HG03108 (cell line): ENCODE measurements at regions not wholly inside any gene's neighbourhood (a gene's known extent, or its start where the extent isn't known, plus 50 kb on each side); places are given as distances from the start of the nearest gene placed in this dataset.
"Not testable (repeated sequence)": the region's sequence is repeated elsewhere in the genome, so short reads cannot be mapped to it uniquely, and the experiment has no call there.

Experiments
- ATAC-seq: cut with Tn5 transposase; IDR thresholded peaks from one replicate; pipeline ENCODE4 v1.9.1; 2021; ENCODE audit warnings: moderate library complexity; ENCODE audit not compliant: unreplicated experiment

DNA sequence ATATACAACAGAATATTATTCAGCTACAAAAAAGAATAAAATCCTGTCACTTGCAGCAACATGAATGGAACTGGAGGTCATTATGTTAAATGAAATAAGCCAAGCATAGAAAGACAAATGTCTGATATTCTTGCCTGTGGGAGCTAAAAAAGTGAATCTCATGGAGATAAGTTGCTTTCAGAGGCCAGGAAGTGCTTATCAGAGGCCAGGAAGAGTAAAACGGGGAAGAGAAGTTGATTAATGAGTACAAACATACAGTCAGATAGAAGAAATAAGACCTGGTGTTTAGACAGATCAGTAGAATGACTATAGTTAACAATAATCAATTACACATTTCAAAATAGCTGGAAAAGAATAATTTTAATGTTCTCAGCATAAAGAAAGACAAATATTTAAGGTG lies 54.4 kb upstream of the CPHXL start:
- ATAC-seq = no peak

DNA sequence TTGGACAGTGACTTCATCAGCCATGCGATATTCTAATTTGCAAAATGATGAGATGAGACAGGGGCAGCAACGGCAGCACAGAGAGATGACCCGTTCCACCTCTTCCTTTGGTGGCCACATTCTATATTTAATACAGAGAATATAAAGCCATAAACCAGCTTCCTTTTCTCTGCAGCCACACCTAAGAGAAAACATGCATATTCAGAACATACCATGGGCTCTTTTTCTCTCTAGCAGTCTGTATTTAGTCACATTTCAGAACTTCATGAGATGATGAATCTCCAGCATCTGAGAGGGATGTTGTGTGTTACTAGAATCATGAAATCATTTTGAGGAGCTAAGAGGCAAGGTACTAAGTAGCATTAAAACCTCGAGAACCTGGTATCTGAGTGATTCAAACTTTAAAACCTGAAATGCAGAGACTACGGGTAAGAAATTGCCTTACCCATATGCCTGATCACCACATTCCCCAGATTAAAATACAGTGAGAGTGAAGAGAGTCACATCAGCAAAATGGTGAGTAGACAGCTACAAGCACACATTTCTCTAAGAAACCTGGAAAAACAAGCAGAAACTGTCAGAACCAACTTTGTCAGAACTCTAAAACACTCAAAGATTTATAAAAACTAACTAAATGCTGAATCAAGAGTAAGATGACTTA lies 55.5 kb upstream of the CPHXL start:
- ATAC-seq = no peak

DNA sequence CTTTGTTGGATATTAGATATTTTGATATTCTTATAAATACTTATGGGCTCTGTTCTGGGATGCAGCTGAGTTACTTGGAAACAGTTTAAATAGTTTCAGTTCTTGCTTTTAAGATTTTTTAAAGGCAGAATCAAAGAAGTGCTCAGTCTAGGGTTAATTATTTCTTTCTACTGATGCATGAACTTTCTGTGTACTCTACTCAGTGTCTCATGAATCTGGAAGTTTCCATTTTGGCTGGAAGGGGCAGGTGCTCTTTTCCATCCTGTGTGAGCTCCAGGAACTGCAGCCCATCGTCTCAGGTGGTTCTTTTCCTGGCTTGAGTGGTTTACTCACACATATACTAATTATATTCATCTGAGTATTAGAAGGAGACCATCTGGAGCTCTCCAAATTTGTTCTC lies 61.1 kb upstream of the CPHXL start:
- ATAC-seq = no peak

DNA sequence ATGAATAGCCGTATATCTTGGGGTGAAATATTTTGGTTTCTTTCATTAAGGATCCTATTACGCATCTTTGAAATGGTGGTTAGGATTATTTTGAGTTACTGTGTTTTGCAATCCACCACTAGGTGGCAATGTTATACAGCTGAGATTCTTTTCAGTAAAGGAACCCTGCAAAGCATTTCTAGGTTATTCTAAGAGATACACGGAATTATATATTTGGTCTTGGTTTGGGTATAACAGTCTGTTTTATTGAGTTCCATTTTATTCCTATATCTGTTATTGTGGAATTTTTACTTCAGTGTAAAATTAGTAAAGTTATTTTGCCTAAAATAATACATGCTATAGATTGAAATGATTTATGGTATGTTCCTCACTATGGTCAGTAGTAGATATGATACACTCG lies 62.9 kb upstream of the CPHXL start:
- peak; percentile 68 for ATAC-seq

DNA sequence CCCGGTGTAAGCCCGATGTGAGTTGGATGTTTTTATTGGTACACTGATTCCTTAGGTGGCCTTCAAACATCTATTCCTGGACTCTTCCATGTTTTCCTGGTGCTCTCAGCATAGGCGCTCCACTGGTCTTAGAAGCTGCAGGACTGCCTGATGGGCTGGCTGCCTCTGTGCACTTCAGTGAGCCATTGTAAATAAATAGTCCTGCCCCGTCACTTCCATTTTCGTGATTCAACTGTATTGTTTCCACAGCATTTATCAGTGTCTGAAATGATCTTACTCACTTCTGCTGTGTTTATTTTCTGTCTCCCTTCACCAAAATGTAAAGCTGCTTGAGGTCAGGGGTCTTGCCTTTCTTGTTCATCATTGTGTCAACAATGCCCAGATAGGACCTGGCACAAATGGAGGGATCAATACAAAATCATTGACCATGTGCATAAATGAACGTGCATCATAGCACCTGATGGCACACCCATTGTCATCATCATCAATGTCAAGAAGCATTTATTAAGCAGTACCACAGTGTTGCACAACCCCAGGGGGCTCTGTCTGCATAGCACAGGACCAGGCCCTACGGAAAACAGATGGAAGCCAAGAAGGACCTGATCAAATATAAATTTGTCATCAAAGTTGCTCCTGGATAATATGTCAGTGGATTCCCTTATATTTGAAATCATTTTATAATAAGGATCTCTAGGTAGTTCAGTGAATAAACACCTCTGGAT lies 66.6 kb upstream of the CPHXL start:
- no peak for ATAC-seq

DNA sequence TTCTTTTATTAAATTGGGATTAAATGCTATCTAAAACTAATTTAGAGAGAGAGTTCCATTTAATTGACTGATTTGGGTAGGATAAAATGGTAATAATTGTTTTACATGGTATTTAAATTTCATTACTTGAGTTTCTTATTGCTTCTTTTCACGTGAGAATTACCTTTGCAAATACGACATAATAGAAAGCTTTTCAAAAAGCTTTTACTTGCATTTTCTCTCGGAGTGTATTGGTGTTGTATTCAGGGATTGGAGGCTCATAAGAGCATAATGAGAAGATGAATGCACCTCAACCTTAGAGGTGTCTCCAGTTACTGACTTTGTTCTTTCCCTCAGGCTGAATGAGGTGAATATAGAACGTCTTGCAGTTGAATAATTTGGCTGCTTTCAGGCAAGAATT lies 67.4 kb upstream of the CPHXL start:
- no peak for ATAC-seq

DNA sequence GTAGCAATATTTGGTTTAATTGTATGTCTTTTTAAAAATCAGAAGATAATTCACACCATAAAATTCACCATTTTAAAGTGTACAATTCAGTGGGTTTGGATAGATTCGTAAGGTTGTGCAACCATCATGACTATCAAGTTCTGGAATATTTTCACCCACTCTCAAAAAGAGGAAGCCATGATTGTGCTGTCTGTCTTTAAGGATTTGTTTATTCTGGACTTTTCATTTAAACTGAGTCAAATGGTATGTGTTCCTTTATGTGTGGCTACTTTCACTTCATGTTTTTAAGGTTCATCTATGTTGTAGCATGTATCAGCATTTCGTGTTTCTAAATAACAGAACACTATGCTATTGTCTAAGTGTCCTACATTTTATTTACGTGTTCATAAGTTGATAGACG lies 68.1 kb upstream of the CPHXL start:
- ATAC-seq = no peak

DNA sequence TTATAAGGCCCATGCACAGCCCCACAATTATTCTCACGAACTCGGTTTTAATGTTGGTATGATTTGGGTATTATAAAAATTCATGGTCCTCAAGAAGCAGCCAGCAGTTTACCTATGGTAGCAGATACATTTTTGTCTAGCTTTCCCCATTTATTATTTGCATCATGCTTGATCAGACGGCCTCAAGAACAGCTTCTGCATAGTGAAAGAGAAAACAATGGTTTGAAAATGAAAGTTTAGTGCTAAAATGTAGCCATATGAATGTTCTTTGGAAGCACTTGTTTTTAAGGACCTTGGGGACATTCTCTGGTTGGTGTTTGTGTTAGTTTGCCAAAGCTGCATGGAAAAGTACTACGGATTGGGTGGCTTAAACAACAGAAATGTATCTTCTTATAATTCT lies 72.4 kb upstream of the CPHXL start:
- no peak for ATAC-seq

DNA sequence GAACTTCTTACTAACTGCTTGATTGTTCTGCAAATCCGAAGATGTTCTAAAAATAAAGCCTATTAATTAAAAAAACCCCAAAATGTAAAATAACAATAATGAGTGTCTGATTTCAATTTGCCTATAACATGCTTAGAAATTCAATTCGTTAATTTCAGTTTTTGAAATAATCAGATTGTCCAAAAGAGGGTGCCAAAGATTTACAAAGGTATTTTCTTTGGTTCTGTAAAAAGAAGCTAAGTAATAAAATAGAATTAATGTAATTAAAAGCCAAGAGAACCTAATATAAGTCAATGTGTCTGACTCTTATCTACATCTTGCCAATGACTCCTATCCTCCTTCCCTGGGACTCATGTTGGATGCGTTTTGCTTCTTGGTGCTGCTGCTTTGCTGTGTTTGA lies 75.0 kb upstream of the CPHXL start:
- ATAC-seq = no peak

DNA sequence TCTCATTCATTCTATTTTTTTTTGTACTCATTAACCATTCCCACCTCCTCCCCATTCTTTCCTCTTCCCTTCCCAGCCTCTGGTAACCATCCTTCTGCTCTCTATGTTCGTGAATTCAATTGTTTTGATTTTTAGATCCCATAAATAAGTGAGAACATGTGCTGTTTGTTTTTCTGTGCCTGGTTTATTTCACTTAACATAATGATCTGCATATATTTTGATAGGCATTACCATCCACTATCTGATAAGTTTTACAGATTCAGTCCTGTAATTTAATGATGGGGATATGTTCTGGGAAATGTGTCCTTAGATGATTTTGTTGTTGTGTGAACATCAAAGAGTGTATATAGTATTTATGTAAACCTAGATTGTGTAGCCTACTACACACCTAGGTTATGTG lies 77.5 kb upstream of the CPHXL start:
- no peak for ATAC-seq

DNA sequence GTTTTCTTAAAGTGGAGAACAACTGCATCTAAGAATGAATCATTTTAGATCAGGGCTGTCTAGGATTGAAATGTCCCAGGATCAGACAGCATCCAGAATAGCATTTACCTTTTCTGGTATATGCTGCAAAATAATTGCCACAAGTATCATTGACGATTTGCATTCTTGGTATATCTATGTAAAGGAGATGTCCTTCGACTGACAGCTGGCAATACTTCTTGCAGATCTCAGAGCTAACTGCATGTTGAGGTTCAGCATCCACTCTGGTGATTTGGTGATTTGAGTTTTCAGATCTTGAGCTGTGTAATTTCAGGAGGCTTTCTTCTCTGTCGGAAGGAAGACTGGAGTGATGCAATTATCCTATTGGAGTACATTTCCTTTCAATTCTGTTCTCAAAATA lies 78.1 kb upstream of the CPHXL start:
- ATAC-seq = no peak

DNA sequence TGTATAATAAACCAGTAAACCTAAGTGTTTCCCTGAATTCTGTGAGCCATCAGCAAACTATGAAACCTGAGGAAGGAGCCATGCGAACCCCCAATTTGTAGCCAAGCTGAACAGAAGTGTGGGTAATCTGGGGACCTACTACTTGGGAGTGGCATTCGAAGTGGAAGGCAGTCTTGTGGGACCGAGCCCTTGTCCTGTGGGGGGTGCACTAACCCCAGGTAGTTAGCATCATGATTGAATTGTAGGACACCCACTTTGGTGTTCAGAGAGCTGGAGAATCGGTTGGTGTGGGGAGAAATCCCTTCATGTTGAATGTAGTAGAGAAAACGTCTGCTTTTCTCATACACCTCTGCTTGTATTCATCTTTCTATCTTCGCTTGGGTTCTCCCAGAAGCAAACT lies 79.7 kb upstream of the CPHXL start:
- no peak for ATAC-seq

DNA sequence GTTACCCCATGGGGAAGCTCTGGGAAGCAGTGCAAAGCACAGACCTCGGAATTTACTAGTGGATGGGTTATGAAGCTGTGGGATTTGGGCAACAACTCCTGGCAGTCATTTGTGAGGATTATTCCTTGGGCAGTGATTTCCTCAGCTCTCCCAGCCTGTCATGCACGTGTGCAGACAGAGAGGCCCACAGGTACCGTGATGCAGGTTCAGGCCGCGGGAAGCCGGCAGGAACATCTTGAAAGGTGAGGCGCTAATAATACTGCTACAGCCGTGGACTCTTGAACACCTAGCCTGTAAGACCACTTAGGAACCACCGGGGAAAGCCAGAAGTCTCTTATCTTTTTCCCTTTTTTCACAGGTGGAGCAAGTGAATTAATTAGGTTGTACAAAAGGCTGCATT lies 80.2 kb upstream of the CPHXL start:
- no peak for ATAC-seq

DNA sequence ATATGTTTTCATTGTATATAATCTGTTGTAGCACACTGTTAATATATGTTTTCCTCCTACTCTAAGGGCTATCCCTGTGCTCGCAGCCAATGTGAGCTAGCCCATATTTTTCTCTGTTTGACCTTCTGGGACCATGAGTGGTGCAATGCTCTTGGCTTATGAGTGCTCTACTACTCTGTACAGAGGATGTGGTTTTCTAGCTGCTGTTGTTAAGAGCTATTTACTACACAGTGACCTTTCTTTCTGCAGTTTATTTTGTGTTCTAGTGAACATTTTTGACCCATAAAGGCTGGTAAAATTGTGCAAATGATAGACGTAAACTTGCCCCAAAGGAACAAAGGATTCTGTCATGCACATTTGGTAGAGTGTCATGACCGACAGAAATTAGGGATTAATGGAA lies 84.1 kb upstream of the CPHXL start:
- ATAC-seq = no peak

DNA sequence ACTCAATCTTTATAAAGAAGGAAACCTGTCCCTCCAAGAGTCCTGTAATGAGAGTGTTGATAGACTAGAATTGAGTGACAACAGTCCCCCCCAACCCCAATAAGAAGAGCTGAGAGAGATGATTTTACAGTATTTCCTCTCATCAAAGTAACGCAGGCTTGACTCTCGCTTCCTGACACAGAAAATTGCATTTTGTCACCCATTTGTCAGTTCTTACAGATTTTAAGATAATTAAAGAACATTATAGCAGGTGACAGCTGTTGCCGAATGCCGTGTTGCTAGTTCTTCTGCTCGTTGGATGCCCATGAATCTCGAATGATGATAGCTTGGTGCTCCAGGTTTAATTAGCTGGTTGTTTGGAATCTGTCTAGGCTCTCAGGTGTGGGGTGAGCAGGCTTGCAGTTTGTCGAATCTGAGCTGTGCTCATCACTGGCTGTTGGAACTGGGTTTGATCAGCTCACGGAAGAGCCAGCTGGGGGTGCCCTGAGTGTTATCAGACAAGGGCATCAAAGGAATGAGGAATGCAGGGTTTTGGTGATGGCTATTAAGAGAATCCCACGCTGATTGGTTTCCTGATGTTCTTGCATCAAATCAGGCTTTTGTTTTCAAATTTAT lies 84.8 kb upstream of the CPHXL start:
- no peak for ATAC-seq

DNA sequence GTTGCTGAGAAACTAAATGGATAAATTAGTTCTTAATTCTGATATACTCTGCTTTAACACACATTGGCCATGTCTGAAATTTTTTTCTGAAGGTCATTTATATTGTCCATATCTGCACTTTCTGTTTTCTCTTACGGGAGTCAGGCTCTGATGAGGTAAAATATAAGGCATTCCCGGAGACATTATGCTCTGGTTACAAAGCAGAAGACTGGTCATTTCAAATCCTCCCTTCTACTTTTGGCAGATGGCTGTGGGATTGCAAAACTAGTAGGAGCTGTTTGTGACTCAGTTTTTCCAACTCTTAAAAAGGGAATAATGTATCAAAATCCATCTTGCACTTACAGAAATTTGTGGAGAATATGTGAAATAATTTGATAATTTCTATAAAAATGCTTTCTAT lies 92.2 kb upstream of the CPHXL start:
- no peak for ATAC-seq

DNA sequence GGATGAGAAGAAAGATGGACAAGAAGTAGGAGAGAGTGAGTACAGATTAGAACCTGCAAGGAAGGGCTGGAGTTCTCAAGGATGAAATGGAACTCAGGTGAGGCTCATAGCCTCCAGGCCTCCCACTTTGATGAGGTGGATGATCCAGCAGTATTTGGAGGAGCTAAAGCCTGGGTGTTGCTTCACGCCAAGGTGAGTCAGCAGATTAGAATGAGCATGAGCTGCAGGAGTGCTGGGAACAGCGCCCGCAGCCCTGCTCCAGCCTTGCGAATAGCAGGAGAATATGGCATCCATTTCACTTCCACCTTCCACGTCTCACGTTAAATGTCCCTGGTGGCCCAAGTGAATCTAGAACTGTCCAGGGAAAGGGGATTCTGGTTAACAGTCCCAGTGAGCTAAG lies 94.4 kb upstream of the CPHXL start:
- ATAC-seq = no peak

DNA sequence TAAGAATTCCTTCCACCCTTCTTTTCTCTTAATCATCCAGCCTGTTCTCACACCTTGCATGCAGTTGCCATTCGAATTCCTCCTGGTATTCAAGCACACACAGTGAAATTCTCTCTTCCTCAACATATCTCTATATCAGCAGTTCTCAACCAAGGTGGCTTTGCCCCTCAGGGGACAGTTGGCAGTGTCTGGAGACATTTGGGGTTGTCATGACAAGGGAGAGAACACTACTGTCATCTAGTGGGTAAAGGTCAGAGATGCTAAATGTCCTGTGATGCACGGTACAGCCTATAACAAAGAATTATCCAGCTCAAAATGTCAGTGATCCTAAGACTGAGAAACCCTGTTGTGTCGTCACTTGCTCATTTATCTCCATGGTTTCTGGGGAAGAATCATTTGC lies 94.8 kb upstream of the CPHXL start:
- no peak for ATAC-seq

DNA sequence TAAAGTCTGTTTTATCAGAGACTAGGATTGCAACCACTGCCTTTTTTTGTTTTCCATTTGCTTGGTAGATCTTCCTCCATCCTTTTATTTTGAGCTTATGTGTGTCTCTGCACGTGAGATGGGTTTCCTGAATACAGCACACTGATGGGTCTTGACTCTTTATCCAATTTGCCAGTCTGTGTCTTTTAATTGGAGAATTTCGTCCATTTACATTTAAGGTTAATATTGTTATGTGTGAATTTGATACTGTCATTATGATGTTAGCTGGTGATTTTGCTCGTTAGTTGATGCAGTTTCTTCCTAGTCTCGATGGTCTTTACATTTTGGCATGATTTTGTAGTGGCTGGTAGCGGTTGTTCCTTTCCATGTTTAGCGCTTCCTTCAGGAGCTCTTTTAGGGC lies 99.5 kb upstream of the CPHXL start:
- not testable (repeated sequence) for ATAC-seq

DNA sequence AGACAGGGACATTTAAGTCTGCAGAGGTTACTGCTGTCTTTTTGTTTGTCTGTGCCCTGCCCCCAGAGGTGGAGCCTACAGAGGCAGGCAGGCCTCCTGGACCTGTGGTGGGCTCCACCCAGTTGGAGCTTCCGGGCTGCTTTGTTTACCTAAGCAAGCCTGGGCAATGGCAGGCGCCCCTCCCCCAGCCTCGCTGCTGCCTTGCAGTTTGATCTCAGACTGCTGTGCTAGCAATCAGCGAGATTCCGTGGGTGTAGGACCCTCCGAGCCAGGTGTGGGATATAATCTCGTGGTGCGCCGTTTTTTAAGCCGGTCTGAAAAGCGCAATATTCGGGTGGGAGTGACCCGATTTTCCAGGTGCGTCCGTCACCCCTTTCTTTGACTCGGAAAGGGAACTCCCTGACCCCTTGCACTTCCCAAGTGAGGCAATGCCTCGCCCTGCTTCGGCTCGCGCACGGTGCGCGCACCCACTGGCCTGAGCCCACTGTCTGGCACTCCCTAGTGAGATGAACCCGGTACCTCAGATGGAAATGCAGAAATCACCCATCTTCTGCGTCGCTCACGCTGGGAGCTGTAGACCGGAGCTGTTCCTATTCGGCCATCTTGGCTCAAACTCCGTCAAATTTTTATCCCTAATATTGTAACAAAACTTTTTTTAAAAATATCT lies 101.2 kb upstream of the CPHXL start:
- not testable (repeated sequence) for ATAC-seq

DNA sequence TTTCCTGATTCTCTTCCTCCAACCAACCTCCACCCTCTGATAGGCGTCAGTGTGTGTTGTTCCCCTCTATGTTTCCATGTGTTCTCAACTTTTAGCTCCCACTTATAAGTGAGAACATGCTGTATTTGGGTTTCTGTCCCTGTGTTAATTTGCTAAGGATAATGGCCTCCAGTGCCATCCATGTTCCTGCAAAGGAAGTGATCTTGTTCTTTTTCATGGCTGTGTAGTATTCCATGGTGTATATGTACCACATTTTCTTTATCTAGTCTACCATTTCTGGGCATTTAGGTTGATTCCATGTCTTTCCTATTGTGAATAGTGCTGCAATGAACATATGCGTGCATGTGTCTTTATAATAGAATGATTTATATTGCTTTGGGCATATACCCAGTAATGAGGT lies 107.1 kb upstream of the CPHXL start:
- not testable (repeated sequence) for ATAC-seq
